Spleen (tissue), 11 donors: ENCODE measurements at regions not wholly inside any gene's neighbourhood (a gene's known extent, or its start where the extent isn't known, plus 50 kb on each side); places are given as distances from the start of the nearest gene placed in this dataset.

Experiments used
- DNase-seq: peaks from one replicate; pipeline ENCODE4 v3.0.0-alpha.2; 2020
- H3K27ac ChIP-seq, 8 donors: fragments of 200-600 bp; sonication (generic) in 7 of 8; 1 replicate in 4 of 8; 2 replicates in 4 of 8; pipeline versions ENCODE4 v1.5.0 to v1.8.0; 2016 to 2021; ENCODE audit warnings: inconsistent platforms in 4 of 8, mild to moderate bottlenecking in 4 of 8, moderate library complexity in 1 of 8
- H3K27me3 ChIP-seq, 7 donors: fragments of 200-600 bp; sonication (generic) in 6 of 7; replicated peaks in 1 of 7; 1 replicate in 4 of 7; 2 replicates in 3 of 7; pipeline versions ENCODE4 v1.5.0 to v1.8.0; 2016 to 2021; ENCODE audit warnings: inconsistent platforms in 3 of 7, mild to moderate bottlenecking in 1 of 7
- H3K36me3 ChIP-seq, 6 donors: fragments of 200-600 bp; sonication (generic) in 5 of 6; 1 replicate in 4 of 6; 2 replicates in 2 of 6; pipeline versions ENCODE4 v1.5.0 to v1.8.0; 2016 to 2021; ENCODE audit warnings: inconsistent platforms in 2 of 6
- H3K4me1 ChIP-seq, 6 donors: fragments of 200-600 bp; sonication (generic) in 5 of 6; 1 replicate in 3 of 6; 2 replicates in 3 of 6; pipeline versions ENCODE4 v1.5.0 to v1.8.0; 2016 to 2021; ENCODE audit warnings: inconsistent platforms in 3 of 6
- H3K4me3 ChIP-seq, 8 donors: fragments of 200-600 bp; sonication (generic) in 7 of 8; 1 replicate in 4 of 8; 2 replicates in 4 of 8; pipeline versions ENCODE4 v1.5.0 to v1.8.0; 2016 to 2021; ENCODE audit warnings: inconsistent platforms in 4 of 8, mild to moderate bottlenecking in 4 of 8, moderate library complexity in 2 of 8
- H3K9me3 ChIP-seq, 8 donors: fragments of 200-600 bp; sonication (generic) in 7 of 8; 1 replicate in 4 of 8; 2 replicates in 4 of 8; pipeline versions ENCODE4 v1.5.0 to v1.8.0; 2016 to 2021; ENCODE audit warnings: inconsistent platforms in 4 of 8
- CTCF ChIP-seq, 11 experiments: fragments of 200-600 bp in 7 of 11; fragments of 450-650 bp in 4 of 11; sonication (generic) in 4 of 11; IDR thresholded peaks in 8 of 11; conservative IDR thresholded peaks in 3 of 11; 1 replicate in 7 of 11; 2 replicates in 4 of 11; pipeline versions ENCODE4 v1.4.0 to v1.8.0; 2016 to 2021; ENCODE audit warnings: antibody characterized with exemption in 11 of 11, inconsistent platforms in 4 of 11, mild to moderate bottlenecking in 1 of 11
- POLR2A ChIP-seq, 3 donors: fragments of 450-650 bp; IDR thresholded peaks; one replicate each; pipeline ENCODE4 v1.5.1; 2017; ENCODE audit warnings: antibody characterized with exemption in 3 of 3, mild to moderate bottlenecking in 1 of 3
- POLR2AphosphoS5 ChIP-seq, 3 donors: sonication (generic); formaldehyde crosslinking; IDR thresholded peaks; one replicate each; pipeline ENCODE4 v1.5.1; 2017; ENCODE audit warnings: antibody characterized with exemption in 3 of 3
- WGBS, 5 donors: extraction: QIAGEN DNeasy Blood & Tissue Kit in 3 of 5; methylation state at CpG; one replicate each; pipeline versions ENCODE4 v1.1.5 to v1.1.7; 2013 to 2018; 5-methylcytosine and 5-hydroxymethylcytosine counted together
- intact Hi-C: fragments of 100-400 bp; cut with DNase I; formaldehyde crosslinking; loops from one replicate; pipeline ENCODE4 v1.15.0; 2023; ENCODE audit warnings: low total_unique reads
- donor health status: healthy with polysubstance abuse.
- donor health status: DM: no; HTN: no; CAD: no; lungs with moderate emphysema.
- donor health status: DM: no; HTN: no; CAD: no.
- donor health status: Bipolar disorder and iron deficiency.
- donor health status: healthy.
- donor health status: DM: no; HTN: no; CAD: no.
- donor health status: DM: yes; HTN: yes; CAD: no.

- no peaks in the 10 kb centered on the region for H3K36me3 ChIP-seq
- peaks cover 0 to 77% (median 40%) of the 10 kb centered on the region in 8 donors for H3K9me3 ChIP-seq
- WGBS, 5 donors, result 69 to 84% (median 71%) methylated on average over 1 of the region's 1 CpG
- TF ChIP-seq CTCF (IDR thresholded peaks at IDR 0.05 in 8 of 11, conservative IDR thresholded peaks at IDR 0.05 in 3 of 11) (no peak), POLR2A (IDR thresholded peaks at IDR 0.05) (no peak), POLR2AphosphoS5 (IDR thresholded peaks at IDR 0.05) (no peak)
- H3K4me3 ChIP-seq, result no peak overlapping the region
- H3K27me3 ChIP-seq, result no peaks in the 10 kb centered on the region
- H3K4me1 ChIP-seq, result no peaks in the 10 kb centered on the region
- no peak overlapping the region for H3K27ac ChIP-seq
- no peak for DNase-seq
- intact Hi-C loops, result no loop called here
Observed at GRCh38 chr17:22242472-22242871, 550.1 kb downstream of the KCNJ18 start.

GRCh38 chr17:22251498-22251897 is 559.2 kb downstream of the KCNJ18 start:
- no peaks in the 10 kb centered on the region for H3K27me3 ChIP-seq
- H3K27ac ChIP-seq, result no peak overlapping the region
- no peak overlapping the region for H3K4me3 ChIP-seq
- intact Hi-C loops, result no loop called here
- H3K36me3 ChIP-seq, result no peaks in the 10 kb centered on the region
- WGBS, 5 donors, result 56 to 71% (median 62%) methylated on average over 2 of the region's 2 CpGs
- H3K9me3 ChIP-seq, result peaks cover 0 to 67% (median 53%) of the 10 kb centered on the region in 8 donors
- H3K4me1 ChIP-seq, result no peaks in the 10 kb centered on the region
- TF ChIP-seq POLR2A (IDR thresholded peaks at IDR 0.05), result no peak
- TF ChIP-seq POLR2AphosphoS5 (IDR thresholded peaks at IDR 0.05), result no peak
- TF ChIP-seq CTCF (IDR thresholded peaks at IDR 0.05 in 8 of 11, conservative IDR thresholded peaks at IDR 0.05 in 3 of 11), result no peak
- no peak for DNase-seq

DNA sequence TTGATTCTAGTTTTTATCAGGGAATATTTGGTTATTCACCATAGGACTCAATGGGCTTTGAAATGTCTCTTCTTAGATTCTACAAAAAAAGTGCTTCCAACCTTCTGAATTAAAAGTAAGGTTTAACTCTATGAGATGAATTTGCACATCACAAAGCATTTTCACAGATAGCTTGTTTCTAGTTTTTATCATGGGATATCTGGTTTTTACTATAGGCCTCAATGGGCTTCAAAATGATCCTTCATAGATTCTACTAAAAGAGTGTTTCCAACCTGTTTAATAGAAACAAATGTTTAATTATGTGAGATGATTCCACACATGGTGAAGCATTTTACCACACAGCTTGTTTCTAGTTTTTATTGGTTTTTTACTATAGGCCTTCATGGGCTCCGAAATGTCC is 560.7 kb downstream of the KCNJ18 start:
- Histone ChIP-seq H3K36me3 (no peaks in the 10 kb centered on the region), H3K9me3 (peaks cover 0 to 55% (median 46%) of the 10 kb centered on the region in 8 donors), H3K27ac (no peak overlapping the region), H3K4me1 (no peaks in the 10 kb centered on the region), H3K27me3 (no peaks in the 10 kb centered on the region), H3K4me3 (no peak overlapping the region)
- 55 to 78% (median 64%) methylated on average over 1 of the region's 1 CpG for WGBS, 5 donors
- TF ChIP-seq POLR2AphosphoS5 (IDR thresholded peaks at IDR 0.05) (no peak), POLR2A (IDR thresholded peaks at IDR 0.05) (no peak), CTCF (IDR thresholded peaks at IDR 0.05 in 8 of 11, conservative IDR thresholded peaks at IDR 0.05 in 3 of 11) (no peak)
- intact Hi-C loops, result no loop called here
- DNase-seq, result no peak

DNA sequence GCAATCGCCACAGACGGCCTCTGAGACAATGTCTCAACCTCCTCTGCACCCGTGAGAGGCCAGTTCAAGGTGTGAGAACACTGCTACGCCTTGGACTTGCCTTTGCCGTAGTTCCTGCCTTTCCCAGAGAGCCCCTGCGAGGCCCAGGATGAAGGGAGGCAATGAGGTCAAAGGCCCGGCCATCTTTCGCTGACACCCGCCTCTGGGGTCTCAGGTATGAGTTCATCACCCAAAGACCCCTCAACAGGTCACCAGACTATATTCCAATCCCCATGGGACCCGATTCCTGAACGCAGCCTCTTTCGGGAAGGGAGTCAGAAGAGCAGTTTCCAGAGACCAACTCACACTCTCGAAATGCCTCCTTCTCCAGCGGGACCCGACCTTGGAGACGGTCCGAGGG is 573.5 kb downstream of the KCNJ18 start:
- Histone ChIP-seq H3K4me1 (no peaks in the 10 kb centered on the region), H3K27ac (no peak overlapping the region), H3K36me3 (no peaks in the 10 kb centered on the region), H3K4me3 (no peak overlapping the region), H3K9me3 (peaks cover 0 to 82% (median 25%) of the 10 kb centered on the region in 8 donors), H3K27me3 (no peaks in the 10 kb centered on the region)
- 77 to 82% (median 81%) methylated on average over 16 to 17 of the region's 17 CpGs for WGBS, 5 donors
- DNase-seq, result peak; percentile 33
- intact Hi-C loops, result no loop called here
- TF ChIP-seq POLR2A (IDR thresholded peaks at IDR 0.05), result no peak
- TF ChIP-seq POLR2AphosphoS5 (IDR thresholded peaks at IDR 0.05), result no peak
- no peak for TF ChIP-seq CTCF (IDR thresholded peaks at IDR 0.05 in 8 of 11, conservative IDR thresholded peaks at IDR 0.05 in 3 of 11)
